Liver (tissue), 8 donors: ENCODE measurements at regions not wholly inside any gene's neighbourhood (a gene's known extent, or its start where the extent isn't known, plus 50 kb on each side); places are given as distances from the start of the nearest gene placed in this dataset.

Source experiments
- DNase-seq: peaks from one replicate; pipeline ENCODE4 v3.0.0-alpha.2; 2017; ENCODE audit warnings: low spot score
- H3K27ac ChIP-seq, 2 donors: one replicate each; pipeline ENCODE4 v1.7.0; 2013; ENCODE audit warnings: inconsistent platforms in 2 of 2, low read length in 2 of 2, control low read depth in 1 of 2, low read depth in 1 of 2, mild to moderate bottlenecking in 1 of 2
- H3K27me3 ChIP-seq, 4 donors: one replicate each; pipeline versions ENCODE4 v1.6.1 to v1.7.0; 2013; ENCODE audit warnings: low read length in 3 of 4, inconsistent platforms in 1 of 4, mild to moderate bottlenecking in 1 of 4, moderate library complexity in 1 of 4; ENCODE audit not compliant: control insufficient read depth in 4 of 4, insufficient read depth in 4 of 4
- H3K36me3 ChIP-seq, 4 donors: one replicate each; pipeline versions ENCODE4 v1.6.1 to v1.7.0; 2013; ENCODE audit warnings: low read length in 3 of 4, mild to moderate bottlenecking in 3 of 4, low read depth in 1 of 4, moderate library complexity in 1 of 4; ENCODE audit not compliant: control insufficient read depth in 4 of 4, insufficient read depth in 3 of 4
- H3K4me1 ChIP-seq, 4 donors: one replicate each; pipeline versions ENCODE4 v1.6.1 to v1.7.0; 2013; ENCODE audit warnings: low read length in 3 of 4, mild to moderate bottlenecking in 3 of 4, moderate library complexity in 1 of 4; ENCODE audit not compliant: control insufficient read depth in 4 of 4, insufficient read depth in 4 of 4
- H3K4me3 ChIP-seq, 3 donors: one replicate each; pipeline versions ENCODE4 v1.6.1 to v1.7.0; 2013; ENCODE audit warnings: low read length in 3 of 3, control low read depth in 1 of 3, low read depth in 1 of 3, mild to moderate bottlenecking in 1 of 3
- H3K9ac ChIP-seq, 2 donors: one replicate each; pipeline ENCODE4 v1.7.0; 2013; ENCODE audit warnings: low read length in 2 of 2, mild to moderate bottlenecking in 2 of 2, moderate library complexity in 2 of 2, control low read depth in 1 of 2, low read depth in 1 of 2
- H3K9me3 ChIP-seq, 4 donors: one replicate each; pipeline versions ENCODE4 v1.6.1 to v1.7.0; 2013; ENCODE audit warnings: low read length in 3 of 4; ENCODE audit not compliant: control insufficient read depth in 4 of 4
- EGR1 ChIP-seq, 2 donors: IDR thresholded peaks; 2 replicates each; pipeline ENCODE4 v1.6.1; 2016 to 2018; ENCODE audit warnings: antibody characterized with exemption in 2 of 2, low read depth in 2 of 2
- FOXA1 ChIP-seq: IDR thresholded peaks from 2 replicates; pipeline ENCODE4 v1.6.1; 2016; ENCODE audit warnings: antibody characterized with exemption
- FOXA2 ChIP-seq: IDR thresholded peaks from 2 replicates; pipeline ENCODE4 v1.6.1; 2016; ENCODE audit warnings: antibody characterized with exemption
- GABPA ChIP-seq, 2 donors: IDR thresholded peaks in 1 of 2; conservative IDR thresholded peaks in 1 of 2; 2 replicates each; pipeline ENCODE4 v1.6.1; 2016; ENCODE audit warnings: antibody characterized with exemption in 2 of 2, mild to moderate bottlenecking in 1 of 2, moderate library complexity in 1 of 2
- HNF4A ChIP-seq, 2 donors: conservative IDR thresholded peaks; 2 replicates each; pipeline ENCODE4 v1.6.1; 2016; ENCODE audit warnings: antibody characterized with exemption in 2 of 2, mild to moderate bottlenecking in 2 of 2
- HNF4G ChIP-seq: IDR thresholded peaks from 2 replicates; pipeline ENCODE4 v1.6.1; 2016; ENCODE audit warnings: antibody characterized with exemption
- JUND ChIP-seq, 2 donors: IDR thresholded peaks; 2 replicates each; pipeline ENCODE4 v1.6.1; 2016; ENCODE audit warnings: antibody characterized with exemption in 2 of 2
- NR2F2 ChIP-seq: IDR thresholded peaks from 2 replicates; pipeline ENCODE4 v1.6.1; 2016; ENCODE audit warnings: antibody characterized with exemption
- RAD21 ChIP-seq, 2 donors: IDR thresholded peaks; 2 replicates each; pipeline ENCODE4 v1.6.1; 2016; ENCODE audit warnings: antibody characterized with exemption in 2 of 2, mild to moderate bottlenecking in 2 of 2
- REST ChIP-seq: IDR thresholded peaks from 2 replicates; pipeline ENCODE4 v1.6.1; 2016; ENCODE audit warnings: antibody characterized with exemption, mild to moderate bottlenecking
- RXRA ChIP-seq, 2 donors: IDR thresholded peaks; 2 replicates each; pipeline ENCODE4 v1.6.1; 2017 to 2018; ENCODE audit warnings: antibody characterized with exemption in 2 of 2, mild to moderate bottlenecking in 1 of 2
- SP1 ChIP-seq: IDR thresholded peaks from 2 replicates; pipeline ENCODE4 v1.6.1; 2018; ENCODE audit warnings: antibody characterized with exemption, mild to moderate bottlenecking
- TAF1 ChIP-seq: conservative IDR thresholded peaks from 2 replicates; pipeline ENCODE4 v1.6.1; 2016; ENCODE audit warnings: antibody characterized with exemption, mild to moderate bottlenecking
- YY1 ChIP-seq: IDR thresholded peaks from 2 replicates; pipeline ENCODE4 v1.6.1; 2016; ENCODE audit warnings: antibody characterized with exemption, mild to moderate bottlenecking
- ZBTB33 ChIP-seq: IDR thresholded peaks from 2 replicates; pipeline ENCODE4 v1.6.1; 2016; ENCODE audit warnings: antibody characterized with exemption
- WGBS: extraction: QIAGEN DNeasy Blood & Tissue Kit; methylation state at CpG from one replicate; pipeline ENCODE4 v1.1.7; 2013; 5-methylcytosine and 5-hydroxymethylcytosine counted together
- TF ChIP-seq, protein P1 (sequence below): fragments of 150-350 bp; IDR thresholded peaks from 2 replicates; pipeline ENCODE4 v1.5.1; 2017; ENCODE audit warnings: improper control_type of control experiment, low read depth, low read length; ENCODE audit not compliant: missing input control
- TF ChIP-seq, protein P2 (sequence below): IDR thresholded peaks from 2 replicates; pipeline ENCODE4 v1.6.1; 2016; ENCODE audit warnings: antibody characterized with exemption
- TF ChIP-seq, protein P3 (sequence below): IDR thresholded peaks from 2 replicates; pipeline ENCODE4 v1.6.1; 2016; ENCODE audit warnings: antibody characterized with exemption
- donor health status: healthy.
- donor health status: healthy.
- donor health status: healthy.
- donor health status: healthy.
- donor health status: healthy.

DNA sequence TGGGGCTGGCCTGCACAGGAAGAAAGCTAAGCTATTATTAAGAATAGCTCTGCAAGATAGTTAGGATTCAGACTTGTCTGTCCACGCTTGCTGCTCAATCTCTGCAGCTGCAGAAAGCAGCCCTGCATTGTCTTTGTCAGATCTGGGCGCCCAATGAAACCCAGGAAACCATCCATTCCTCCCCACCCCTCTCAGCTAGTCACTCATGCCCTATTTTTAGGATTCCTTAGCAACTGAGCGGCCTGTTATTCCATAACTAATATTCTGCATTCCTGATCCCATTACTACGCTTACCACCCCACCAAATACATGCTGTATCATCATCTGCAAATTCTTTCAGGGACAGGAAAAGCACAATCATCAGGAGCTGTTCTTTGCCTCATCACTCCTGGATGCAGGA lies 52.9 kb upstream of the APC start:
- H3K36me3 ChIP-seq, result no peaks in the 10 kb centered on the region
- DNase-seq, result no peak
- H3K4me3 ChIP-seq, result no peak overlapping the region
- TF ChIP-seq NR2F2 (no peak), YY1 (no peak), TAF1 (no peak), EGR1 (IDR thresholded peaks at IDR 0.05; ENCODE audit: low read depth in 2 of 2) (no peak), HNF4G (no peak), GABPA (IDR thresholded peaks at IDR 0.05 in 1 of 2, conservative IDR thresholded peaks at IDR 0.05 in 1 of 2) (no peak)
- TF ChIP-seq, protein P1, sequence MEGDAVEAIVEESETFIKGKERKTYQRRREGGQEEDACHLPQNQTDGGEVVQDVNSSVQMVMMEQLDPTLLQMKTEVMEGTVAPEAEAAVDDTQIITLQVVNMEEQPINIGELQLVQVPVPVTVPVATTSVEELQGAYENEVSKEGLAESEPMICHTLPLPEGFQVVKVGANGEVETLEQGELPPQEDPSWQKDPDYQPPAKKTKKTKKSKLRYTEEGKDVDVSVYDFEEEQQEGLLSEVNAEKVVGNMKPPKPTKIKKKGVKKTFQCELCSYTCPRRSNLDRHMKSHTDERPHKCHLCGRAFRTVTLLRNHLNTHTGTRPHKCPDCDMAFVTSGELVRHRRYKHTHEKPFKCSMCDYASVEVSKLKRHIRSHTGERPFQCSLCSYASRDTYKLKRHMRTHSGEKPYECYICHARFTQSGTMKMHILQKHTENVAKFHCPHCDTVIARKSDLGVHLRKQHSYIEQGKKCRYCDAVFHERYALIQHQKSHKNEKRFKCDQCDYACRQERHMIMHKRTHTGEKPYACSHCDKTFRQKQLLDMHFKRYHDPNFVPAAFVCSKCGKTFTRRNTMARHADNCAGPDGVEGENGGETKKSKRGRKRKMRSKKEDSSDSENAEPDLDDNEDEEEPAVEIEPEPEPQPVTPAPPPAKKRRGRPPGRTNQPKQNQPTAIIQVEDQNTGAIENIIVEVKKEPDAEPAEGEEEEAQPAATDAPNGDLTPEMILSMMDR, result no peak
- H3K9me3 ChIP-seq, result peaks cover 0 to 7% (median 0%) of the 10 kb centered on the region in 4 donors
- H3K4me1 ChIP-seq, result no peaks in the 10 kb centered on the region
- no peak overlapping the region for H3K27ac ChIP-seq
- no peak overlapping the region for H3K9ac ChIP-seq
- H3K27me3 ChIP-seq, result no peaks in the 10 kb centered on the region
- 83% methylated on average over 4 of the region's 4 CpGs for WGBS

DNA sequence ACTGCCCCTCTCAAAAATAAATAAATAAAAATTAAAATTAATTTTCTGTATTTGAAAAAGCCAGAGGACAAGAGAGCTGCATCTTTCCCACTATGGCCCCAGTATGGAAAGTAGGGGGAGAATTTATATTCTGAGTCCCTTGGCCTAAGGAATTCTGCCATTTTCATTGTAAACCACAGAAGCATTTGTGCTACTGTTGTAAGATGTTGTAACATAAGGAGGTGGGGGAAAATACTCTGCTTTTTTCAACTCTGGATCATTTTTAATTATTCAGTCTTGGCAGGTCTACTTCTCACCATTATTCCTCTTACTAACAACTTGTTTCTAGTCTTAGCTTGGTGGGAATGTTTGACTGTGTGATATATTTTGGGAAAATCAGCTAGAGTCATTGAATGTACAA lies 52.3 kb upstream of the APC start:
- H3K9ac ChIP-seq, result no peak overlapping the region
- H3K27ac ChIP-seq, result no peak overlapping the region
- no peaks in the 10 kb centered on the region for H3K27me3 ChIP-seq
- DNase-seq, result no peak
- no peaks in the 10 kb centered on the region for H3K4me1 ChIP-seq
- no peak overlapping the region for H3K4me3 ChIP-seq
- peaks cover 0 to 7% (median 0%) of the 10 kb centered on the region in 4 donors for H3K9me3 ChIP-seq
- no peaks in the 10 kb centered on the region for H3K36me3 ChIP-seq
- TF ChIP-seq EGR1 (IDR thresholded peaks at IDR 0.05; ENCODE audit: low read depth in 2 of 2) (no peak), NR2F2 (no peak), FOXA2 (no peak)
- TF ChIP-seq, protein P1, result no peak

DNA sequence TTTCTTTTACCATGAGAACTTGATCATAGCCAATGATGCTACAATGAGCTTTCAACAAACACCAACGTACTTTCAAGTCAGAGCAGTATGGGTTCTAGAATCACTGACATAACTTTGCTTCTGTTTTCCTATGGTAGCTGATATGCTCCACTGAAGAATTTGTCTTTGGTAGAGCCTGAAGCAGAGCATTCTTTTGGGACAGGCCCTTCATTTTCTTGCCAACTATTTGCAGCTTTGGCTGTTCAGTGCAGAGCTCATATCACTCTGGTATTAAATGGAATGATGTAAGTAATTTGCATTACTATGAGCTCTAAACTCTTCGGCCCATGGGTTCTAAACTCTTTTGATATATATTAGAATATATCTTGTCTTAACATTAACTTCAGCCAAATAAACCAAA lies 51.8 kb upstream of the APC start:
- no peaks in the 10 kb centered on the region for H3K4me1 ChIP-seq
- no peak for TF ChIP-seq EGR1 (IDR thresholded peaks at IDR 0.05; ENCODE audit: low read depth in 2 of 2)
- TF ChIP-seq HNF4A (conservative IDR thresholded peaks at IDR 0.05), result no peak
- no peak for TF ChIP-seq SP1
- no peak for TF ChIP-seq YY1
- no peak for TF ChIP-seq NR2F2
- TF ChIP-seq REST, result no peak
- TF ChIP-seq JUND (IDR thresholded peaks at IDR 0.05), result no peak
- TF ChIP-seq FOXA2, result no peak
- TF ChIP-seq TAF1, result no peak
- TF ChIP-seq, protein P2, sequence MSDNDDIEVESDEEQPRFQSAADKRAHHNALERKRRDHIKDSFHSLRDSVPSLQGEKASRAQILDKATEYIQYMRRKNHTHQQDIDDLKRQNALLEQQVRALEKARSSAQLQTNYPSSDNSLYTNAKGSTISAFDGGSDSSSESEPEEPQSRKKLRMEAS, result no peak
- no peak for TF ChIP-seq RXRA (IDR thresholded peaks at IDR 0.05)
- no peak for TF ChIP-seq ZBTB33
- no peak for TF ChIP-seq RAD21 (IDR thresholded peaks at IDR 0.05)
- TF ChIP-seq HNF4G, result no peak
- TF ChIP-seq FOXA1, result no peak
- TF ChIP-seq, protein P3, sequence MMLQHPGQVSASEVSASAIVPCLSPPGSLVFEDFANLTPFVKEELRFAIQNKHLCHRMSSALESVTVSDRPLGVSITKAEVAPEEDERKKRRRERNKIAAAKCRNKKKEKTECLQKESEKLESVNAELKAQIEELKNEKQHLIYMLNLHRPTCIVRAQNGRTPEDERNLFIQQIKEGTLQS, result no peak

More for the DNA sequence above, 51.8 kb upstream of the APC start:
- Histone ChIP-seq H3K4me3 (no peak overlapping the region), H3K9me3 (peaks cover 0 to 7% (median 0%) of the 10 kb centered on the region in 4 donors), H3K27me3 (no peaks in the 10 kb centered on the region), H3K9ac (no peak overlapping the region), H3K36me3 (no peaks in the 10 kb centered on the region), H3K27ac (no peak overlapping the region)
- 76% methylated on average over 2 of the region's 2 CpGs for WGBS
- DNase-seq, result no peak
